HG03558 (cell line): ENCODE measurements at regions not wholly inside any gene's neighbourhood (a gene's known extent, or its start where the extent isn't known, plus 50 kb on each side); places are given as distances from the start of the nearest gene placed in this dataset.

ENCODE experiments used
- ATAC-seq: cut with Tn5 transposase; IDR thresholded peaks from one replicate; pipeline ENCODE4 v1.9.1; 2021; ENCODE audit warnings: moderate number of reproducible peaks; ENCODE audit not compliant: unreplicated experiment; ENCODE audit errors: extremely low read depth

DNA sequence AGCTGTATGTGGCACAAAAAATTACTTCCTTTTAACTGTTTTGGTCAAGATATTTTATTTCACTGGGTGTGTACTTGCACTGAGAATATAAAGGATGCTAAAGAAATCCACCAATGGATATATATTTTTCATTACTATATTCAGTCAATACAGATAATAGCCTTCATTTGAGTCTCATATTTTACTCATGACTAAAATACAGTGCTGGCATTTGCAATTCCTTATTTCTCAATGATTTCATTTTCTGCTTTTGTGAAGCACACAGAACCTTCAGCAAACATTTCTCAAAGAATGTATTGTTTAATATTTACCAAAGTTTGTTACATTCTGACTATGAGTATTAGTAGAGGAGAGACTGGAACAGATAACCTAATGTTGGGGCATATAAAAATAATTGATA, 93.2 kb upstream of the SOX5 start:
- ATAC-seq, result no peak

DNA sequence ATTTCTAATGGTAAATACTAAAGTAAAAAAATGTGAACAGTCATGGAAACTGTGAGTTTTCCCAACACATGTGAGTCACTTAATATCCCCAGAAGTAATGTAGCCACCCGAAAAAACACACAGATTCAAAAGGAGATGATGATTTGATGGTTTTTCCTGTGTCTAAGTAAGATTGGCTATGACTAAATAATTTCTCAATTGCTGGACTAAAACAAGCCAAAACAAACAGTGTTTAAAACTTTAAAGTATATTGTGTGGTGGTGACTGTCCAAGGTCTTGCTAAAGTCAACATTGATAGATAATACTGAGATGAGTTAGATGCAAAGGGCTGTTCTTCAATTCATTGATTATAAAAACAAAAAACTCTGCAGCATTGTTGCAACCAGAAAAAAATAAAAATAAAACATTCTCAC, 89.6 kb upstream of the SOX5 start:
- no peak for ATAC-seq

DNA sequence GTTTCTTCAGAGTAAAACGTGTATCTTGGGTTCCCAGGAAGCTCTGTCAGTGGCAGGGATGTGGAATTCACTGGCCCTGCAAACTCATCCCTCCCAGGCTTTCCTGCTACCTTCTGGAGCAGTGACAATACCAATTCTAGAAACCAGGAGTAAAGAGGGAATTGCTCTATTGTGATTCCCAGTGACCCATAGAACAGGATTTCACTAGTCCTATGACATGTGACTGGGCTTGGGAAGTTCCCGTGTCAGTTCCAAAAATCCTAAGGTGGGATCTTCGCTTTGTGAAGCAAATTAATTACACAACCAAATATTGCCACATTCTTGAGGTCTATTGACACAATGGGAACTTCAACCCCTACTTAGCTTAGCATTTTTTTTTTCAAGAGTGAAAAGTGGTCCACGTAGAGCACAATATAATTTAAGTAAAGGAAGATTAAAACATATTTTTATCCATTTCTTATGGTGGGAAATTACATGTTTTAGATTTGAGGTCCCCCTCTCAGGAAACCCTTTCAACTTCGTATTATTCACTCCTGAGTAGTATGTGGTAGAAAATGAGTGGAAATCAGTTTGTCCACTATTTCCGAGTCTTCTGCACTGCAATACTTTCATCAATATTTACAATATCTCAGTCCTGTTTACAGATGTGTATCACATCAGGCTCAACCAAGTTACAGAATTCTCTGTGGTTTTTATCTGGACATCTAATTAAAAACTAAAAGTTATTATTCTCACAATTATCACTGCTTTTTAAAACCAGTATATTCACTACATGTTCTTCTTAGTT, 88.9 kb upstream of the SOX5 start:
- ATAC-seq, result no peak

DNA sequence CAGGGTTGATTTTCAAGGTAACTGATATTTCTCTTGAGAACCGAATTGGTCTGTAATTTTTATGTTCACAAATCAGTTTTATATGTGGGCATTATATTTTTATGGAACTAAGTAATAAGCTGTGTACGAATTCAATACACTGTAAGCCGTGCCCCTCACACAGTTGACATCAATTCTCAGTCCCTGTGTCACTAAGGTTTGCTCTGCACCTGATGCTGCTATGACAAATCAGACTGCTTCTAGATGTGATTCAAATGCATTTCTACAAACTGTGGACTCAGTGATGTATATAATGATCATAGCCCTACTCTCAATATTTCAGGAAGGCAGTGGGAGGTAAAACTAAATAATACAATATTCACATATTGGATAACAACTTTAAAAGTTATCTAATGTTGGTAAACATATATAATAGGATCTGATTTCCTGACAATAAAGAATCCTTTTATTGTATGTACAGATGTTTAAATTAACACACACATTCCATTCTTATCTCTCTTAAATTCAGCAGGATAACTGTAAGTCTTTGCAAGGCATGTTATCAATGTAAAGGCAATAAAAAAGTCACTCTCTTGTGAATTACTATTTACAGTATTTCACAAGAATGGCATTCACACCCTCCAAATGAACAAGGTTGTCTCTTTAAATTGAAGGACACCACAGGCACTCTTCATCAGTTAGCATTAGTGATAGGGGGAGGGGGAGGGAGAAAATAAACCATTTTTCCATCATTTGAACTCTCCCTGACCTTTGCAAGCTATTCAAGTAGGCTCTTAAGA, 87.2 kb upstream of the SOX5 start:
- ATAC-seq, result no peak

DNA sequence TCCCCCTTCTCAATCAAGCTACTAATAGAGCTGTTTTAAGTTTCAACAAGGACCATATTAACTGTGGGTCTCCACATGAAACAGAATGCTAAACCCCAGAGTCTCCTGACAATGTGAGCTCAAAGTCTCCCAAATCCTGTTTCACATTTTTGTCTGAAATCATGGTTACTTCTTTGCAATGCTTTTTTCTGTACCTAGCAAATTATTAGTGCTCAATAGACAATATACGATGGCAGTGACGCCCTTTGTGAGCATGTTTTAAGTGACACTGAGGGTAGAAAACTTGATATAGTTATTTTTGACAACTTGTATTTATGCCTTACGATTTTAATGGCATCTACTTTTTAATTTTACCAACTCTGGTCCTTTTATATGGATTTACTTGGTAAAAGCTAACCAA, 85.4 kb upstream of the SOX5 start:
- ATAC-seq, result no peak

DNA sequence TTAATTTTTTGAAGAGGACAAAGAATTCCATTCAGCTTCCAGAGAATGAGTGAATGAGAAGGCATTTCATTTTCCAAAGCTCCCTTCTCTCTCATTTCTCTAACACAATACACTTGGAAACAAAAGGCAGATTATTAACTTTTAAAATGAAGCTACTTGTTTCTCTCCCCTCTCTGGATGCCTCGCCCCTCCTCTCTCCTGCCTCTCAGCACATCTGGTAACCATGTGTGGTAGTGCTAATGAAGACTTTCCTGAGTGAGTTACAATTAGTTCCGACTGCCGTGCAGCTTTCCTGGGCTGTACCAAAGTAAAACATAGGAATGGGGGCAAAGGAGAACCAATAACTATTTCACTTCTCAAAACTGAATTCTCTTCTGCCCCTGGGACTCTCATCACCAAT, 84.7 kb upstream of the SOX5 start:
- no peak for ATAC-seq

DNA sequence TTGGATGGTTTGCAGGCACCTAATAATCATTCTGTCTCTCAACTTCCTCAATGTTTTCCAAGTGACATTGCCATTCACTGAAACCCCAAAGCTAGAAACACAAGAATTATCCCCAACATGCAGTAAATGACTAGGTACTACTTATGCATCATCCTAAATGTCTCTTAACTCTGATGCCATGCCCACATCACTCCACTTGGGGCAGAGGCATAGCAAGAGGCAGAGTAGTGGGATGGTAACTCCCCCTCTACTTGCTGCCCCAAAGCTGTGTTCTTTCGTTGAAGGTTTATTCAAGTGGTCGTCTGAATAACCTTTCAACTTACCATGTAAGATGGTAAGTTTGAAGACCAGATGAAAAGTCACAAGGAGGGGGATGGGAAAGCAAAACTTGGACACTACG, 77.9 kb upstream of the SOX5 start:
- no peak for ATAC-seq

DNA sequence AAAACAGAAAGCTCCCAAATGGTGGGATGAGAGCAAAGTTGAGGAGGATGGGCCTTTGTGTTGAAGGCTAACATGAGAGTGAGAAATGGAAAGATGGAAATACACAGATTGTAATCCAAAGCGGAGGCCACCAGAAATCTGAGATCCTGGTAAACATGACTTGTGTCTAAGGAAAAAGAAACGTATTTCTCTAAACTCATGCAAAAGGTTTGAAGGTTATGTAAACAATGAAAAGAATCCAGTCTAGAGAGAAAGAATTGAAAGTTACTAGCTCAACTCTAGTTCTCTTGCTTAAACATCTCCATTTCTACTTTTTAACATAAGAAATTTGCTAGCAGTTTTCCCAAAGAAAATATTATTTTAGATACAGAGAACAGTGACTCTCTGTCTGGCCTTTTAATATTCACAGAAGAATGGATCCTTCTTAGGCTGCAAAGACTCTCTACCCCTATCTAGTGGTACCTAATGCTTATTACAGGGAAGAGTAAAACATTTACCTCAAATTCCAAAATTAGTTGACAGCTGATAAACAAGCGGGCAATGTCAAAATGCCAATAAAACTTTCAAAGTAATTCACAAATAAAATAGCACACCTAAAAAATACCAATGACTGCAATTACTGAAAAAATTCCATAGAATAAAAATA, 75.8 kb upstream of the SOX5 start:
- ATAC-seq, result no peak

DNA sequence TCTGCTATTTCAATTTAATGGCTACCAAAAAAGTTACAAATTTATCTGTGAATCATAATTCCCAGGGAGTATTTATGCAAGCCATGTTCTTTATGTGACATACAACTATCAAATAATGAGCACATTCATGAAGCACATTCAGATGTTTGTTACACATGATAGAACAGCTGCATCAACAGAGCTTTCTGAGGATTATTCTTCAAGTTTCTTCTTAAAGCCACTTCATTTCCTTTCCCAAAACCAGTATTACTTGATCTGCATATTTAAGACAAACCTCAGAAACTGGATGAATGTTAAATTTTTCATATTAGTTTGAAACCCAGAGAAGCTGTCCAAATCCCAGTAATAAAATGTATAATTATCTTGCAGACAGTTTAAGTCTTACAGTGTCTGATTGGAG, 73.6 kb upstream of the SOX5 start:
- ATAC-seq, result no peak

DNA sequence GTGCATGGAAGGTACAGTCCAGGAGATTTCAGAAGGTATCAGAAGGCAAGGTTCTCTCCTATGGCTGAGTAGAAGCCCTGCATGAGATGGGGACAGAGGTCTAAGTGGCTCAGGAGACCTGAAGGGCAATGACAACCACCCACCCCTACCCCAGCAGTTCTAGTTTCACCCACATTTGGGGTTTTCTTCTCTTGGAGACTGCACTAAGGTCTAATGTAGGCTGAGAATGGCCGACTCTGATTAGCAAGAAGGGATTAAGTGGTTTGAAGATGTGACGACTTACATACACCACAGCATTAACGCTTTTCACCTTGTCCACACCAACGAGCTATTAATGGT, 71.7 kb upstream of the SOX5 start:
- no peak for ATAC-seq

DNA sequence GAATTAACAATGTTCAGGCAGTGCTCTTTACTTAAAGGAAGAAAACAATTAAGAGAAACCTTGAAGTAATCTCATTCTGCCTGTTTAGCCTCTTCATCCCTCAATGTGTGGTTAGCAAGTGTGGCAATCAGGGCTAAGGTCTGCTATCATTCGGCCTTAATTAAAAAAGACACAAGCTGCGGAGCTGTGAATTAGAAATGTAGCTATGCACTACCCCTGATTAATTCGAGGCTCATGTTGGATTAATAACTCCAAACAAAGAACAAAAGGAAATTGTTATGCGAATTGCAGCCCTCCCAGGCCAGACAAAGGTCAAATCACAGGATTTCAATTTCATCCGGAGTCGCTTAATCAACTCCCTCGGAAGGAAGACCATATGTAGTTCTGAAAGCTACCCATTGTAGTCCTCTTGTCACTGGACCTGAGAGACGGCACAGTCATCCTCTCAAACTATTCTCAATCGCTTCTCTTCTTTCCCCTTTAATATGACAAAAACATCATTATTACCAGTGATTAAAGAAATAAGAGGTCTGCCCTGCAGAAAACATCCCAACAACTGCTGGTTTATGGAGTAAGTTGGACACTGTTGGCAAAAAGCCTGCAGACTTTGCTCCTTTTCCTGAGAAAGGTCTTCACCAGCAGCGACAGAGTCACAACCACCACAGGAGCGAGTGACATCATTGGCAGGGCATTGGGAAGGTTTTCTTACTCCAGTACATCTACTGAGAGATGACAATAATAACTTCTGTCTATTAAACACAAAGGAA, 71.1 kb upstream of the SOX5 start:
- no peak for ATAC-seq

DNA sequence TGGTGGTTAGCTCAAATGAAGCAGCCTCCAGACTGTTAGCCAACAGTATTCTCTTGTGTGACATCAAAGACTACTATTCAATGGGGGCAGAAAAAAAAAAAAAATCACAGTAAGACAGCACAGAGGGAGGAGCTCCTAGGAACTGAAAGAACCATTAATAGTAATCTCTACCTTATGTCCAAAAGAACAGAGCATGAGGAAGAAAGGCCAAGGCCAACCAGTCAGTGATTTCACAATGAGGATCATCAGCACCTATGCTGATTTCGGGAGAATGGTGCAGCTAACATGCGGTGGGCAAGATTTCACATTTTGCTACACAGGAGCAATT, 66.3 kb upstream of the SOX5 start:
- no peak for ATAC-seq

DNA sequence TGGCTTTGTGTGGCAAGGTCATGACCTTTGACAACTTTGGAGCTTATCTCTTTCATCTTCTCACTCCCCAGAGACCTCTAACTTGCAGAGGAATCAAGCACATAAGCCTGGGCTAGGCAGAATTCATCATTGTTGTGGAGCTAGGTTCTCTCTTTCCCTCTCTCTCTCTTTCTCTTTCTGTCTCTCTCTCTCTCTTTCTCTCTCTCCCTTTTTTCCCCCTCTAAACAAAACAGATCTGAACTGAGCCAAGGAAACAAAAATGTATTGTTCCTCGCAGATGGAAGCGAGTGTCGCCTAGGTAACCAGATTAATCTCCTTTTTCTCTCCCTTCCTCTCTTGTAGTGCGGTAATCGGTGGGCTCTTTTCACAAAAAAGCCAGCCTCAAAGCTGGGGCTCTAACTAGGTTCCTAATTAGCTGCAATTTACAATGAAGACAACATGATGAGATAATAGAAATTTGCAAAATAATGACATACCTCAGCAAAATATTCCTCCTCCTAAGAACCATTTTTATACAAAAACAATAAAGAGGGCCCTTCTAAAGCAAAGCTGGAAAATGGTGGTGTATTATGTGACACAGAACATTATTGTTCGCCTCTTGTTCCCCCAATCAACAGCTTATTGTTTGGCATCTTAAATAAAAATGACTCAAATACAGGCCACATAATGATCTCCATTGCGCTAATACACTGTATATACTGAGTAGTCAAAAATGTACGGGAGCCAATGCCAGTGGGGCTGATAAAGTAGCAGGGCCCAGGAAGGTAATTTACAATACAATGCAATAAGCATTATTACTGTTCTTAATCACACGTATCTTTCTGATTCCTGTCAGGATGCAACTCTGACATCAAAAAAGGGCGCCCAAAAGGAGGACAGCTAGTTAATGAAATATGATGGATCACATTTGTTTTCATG, 65.7 kb upstream of the SOX5 start:
- no peak for ATAC-seq

DNA sequence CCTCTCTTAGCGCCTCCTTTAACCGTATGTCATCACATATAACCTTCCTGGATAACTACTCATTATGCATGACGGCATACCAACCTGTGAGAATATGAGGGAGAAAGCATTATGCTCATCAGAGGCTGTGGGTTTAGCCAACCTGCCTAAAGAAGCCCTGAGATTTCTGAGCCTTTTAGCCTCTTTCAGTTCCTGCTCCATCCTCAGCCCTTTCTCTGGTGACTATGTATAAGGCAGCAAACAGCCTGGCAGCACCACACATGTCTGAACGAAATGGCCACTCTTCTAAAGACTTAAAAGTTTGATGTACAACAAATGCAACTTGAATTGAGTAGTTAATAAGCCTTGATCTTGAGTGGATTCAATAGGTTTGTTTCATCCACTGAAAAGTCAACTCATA, 64.8 kb upstream of the SOX5 start:
- ATAC-seq, result no peak

DNA sequence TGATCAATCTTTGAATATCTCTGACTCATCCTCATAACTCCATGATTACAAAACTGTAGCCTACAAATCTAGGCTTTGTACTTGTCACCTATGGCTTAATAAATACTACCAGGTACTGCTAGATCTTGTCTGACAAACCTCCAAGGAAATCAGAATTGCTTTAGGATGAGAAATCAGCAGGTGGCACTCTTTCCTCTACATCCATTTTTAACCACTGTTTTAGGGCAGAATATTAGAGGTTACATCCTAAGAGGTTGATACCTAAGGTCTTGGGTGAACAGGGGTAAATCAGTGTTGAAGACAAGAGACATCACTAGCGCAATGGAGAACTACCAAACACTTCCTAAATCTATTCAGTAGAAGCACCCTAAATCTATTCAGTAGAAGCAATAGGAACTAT, 63.1 kb upstream of the SOX5 start:
- ATAC-seq, result no peak

DNA sequence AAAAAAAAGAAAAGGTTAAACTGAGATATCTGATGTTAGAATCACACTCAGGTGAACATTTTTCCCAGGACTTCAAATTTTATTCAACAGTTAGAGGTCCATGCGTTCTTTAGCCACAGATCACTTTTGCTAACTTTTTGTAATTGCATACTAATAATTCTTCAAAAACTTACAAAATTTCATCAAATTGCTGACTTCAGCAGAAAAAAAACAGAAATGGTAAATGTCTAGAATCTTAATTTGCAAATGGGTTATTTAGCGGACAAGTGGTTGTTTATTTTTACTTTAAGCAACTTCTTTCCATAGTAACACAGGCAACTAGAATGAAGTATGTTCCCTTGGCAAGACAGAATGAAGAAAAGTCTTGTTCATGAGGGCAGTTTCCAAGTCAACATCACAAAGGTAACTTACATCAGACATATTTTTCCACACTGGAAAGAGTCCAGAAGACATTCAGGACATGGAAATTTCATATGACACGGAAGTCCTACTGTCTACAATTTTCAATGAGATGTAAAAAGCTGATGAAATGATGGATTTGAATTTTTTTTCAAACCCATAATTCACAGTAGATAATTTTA, 62.5 kb upstream of the SOX5 start:
- no peak for ATAC-seq

DNA sequence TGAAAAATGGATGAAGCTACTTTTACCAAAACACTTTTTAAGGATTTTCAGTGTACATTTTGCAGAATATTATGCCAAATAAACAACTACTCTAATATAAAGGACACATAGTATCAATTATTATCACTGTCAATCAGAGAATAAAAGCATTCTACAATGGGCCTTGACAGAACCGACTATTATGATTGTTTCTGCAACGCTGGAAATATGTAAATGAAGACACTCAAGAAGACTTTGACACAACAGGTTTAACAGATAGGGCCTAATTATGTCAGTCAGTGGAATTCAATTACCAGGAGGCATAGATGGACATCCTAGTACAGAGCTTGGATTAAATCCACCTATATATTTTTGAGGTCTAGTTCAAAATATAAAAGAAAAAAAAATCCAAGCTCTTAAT, 58.7 kb upstream of the SOX5 start:
- no peak for ATAC-seq
